Liver (tissue), 3 donors: ENCODE measurements at regions not wholly inside any gene's neighbourhood (a gene's known extent, or its start where the extent isn't known, plus 50 kb on each side); places are given as distances from the start of the nearest gene placed in this dataset.

ENCODE experiments used
- GABPA ChIP-seq, 2 donors: IDR thresholded peaks in 1 of 2; conservative IDR thresholded peaks in 1 of 2; 2 replicates each; pipeline ENCODE4 v1.6.1; 2016; ENCODE audit warnings: antibody characterized with exemption in 2 of 2, mild to moderate bottlenecking in 1 of 2, moderate library complexity in 1 of 2
- HNF4G ChIP-seq: IDR thresholded peaks from 2 replicates; pipeline ENCODE4 v1.6.1; 2016; ENCODE audit warnings: antibody characterized with exemption
- JUND ChIP-seq, 2 donors: IDR thresholded peaks; 2 replicates each; pipeline ENCODE4 v1.6.1; 2016; ENCODE audit warnings: antibody characterized with exemption in 2 of 2
- RAD21 ChIP-seq, 2 donors: IDR thresholded peaks; 2 replicates each; pipeline ENCODE4 v1.6.1; 2016; ENCODE audit warnings: antibody characterized with exemption in 2 of 2, mild to moderate bottlenecking in 2 of 2
- SP1 ChIP-seq: IDR thresholded peaks from 2 replicates; pipeline ENCODE4 v1.6.1; 2018; ENCODE audit warnings: antibody characterized with exemption, mild to moderate bottlenecking
- TAF1 ChIP-seq: conservative IDR thresholded peaks from 2 replicates; pipeline ENCODE4 v1.6.1; 2016; ENCODE audit warnings: antibody characterized with exemption, mild to moderate bottlenecking
- TF ChIP-seq, protein P1 (sequence below): IDR thresholded peaks from 2 replicates; pipeline ENCODE4 v1.6.1; 2016; ENCODE audit warnings: antibody characterized with exemption, mild to moderate bottlenecking
- TF ChIP-seq, protein P2 (sequence below): IDR thresholded peaks from 2 replicates; pipeline ENCODE4 v1.6.1; 2016; ENCODE audit warnings: antibody characterized with exemption
- TF ChIP-seq, protein P3 (sequence below): fragments of 150-350 bp; IDR thresholded peaks from 2 replicates; pipeline ENCODE4 v1.5.1; 2017; ENCODE audit warnings: improper control_type of control experiment, low read depth, low read length; ENCODE audit not compliant: missing input control
- donor health status: healthy.
- donor health status: healthy.

GRCh38 chr7:91668217-91668616 is 212.3 kb downstream of the MTERF1 start:
- TF ChIP-seq TAF1 (no peak), RAD21 (IDR thresholded peaks at IDR 0.05) (no peak), JUND (IDR thresholded peaks at IDR 0.05) (no peak), HNF4G (no peak), GABPA (IDR thresholded peaks at IDR 0.05 in 1 of 2, conservative IDR thresholded peaks at IDR 0.05 in 1 of 2) (no peak), SP1 (no peak)
- TF ChIP-seq, protein P1, sequence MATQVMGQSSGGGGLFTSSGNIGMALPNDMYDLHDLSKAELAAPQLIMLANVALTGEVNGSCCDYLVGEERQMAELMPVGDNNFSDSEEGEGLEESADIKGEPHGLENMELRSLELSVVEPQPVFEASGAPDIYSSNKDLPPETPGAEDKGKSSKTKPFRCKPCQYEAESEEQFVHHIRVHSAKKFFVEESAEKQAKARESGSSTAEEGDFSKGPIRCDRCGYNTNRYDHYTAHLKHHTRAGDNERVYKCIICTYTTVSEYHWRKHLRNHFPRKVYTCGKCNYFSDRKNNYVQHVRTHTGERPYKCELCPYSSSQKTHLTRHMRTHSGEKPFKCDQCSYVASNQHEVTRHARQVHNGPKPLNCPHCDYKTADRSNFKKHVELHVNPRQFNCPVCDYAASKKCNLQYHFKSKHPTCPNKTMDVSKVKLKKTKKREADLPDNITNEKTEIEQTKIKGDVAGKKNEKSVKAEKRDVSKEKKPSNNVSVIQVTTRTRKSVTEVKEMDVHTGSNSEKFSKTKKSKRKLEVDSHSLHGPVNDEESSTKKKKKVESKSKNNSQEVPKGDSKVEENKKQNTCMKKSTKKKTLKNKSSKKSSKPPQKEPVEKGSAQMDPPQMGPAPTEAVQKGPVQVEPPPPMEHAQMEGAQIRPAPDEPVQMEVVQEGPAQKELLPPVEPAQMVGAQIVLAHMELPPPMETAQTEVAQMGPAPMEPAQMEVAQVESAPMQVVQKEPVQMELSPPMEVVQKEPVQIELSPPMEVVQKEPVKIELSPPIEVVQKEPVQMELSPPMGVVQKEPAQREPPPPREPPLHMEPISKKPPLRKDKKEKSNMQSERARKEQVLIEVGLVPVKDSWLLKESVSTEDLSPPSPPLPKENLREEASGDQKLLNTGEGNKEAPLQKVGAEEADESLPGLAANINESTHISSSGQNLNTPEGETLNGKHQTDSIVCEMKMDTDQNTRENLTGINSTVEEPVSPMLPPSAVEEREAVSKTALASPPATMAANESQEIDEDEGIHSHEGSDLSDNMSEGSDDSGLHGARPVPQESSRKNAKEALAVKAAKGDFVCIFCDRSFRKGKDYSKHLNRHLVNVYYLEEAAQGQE: no peak
- TF ChIP-seq, protein P2, sequence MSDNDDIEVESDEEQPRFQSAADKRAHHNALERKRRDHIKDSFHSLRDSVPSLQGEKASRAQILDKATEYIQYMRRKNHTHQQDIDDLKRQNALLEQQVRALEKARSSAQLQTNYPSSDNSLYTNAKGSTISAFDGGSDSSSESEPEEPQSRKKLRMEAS: no peak
- TF ChIP-seq, protein P3, sequence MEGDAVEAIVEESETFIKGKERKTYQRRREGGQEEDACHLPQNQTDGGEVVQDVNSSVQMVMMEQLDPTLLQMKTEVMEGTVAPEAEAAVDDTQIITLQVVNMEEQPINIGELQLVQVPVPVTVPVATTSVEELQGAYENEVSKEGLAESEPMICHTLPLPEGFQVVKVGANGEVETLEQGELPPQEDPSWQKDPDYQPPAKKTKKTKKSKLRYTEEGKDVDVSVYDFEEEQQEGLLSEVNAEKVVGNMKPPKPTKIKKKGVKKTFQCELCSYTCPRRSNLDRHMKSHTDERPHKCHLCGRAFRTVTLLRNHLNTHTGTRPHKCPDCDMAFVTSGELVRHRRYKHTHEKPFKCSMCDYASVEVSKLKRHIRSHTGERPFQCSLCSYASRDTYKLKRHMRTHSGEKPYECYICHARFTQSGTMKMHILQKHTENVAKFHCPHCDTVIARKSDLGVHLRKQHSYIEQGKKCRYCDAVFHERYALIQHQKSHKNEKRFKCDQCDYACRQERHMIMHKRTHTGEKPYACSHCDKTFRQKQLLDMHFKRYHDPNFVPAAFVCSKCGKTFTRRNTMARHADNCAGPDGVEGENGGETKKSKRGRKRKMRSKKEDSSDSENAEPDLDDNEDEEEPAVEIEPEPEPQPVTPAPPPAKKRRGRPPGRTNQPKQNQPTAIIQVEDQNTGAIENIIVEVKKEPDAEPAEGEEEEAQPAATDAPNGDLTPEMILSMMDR: no peak
